ENCODE measurements at regions not wholly inside any gene's neighbourhood (a gene's known extent, or its start where the extent isn't known, plus 50 kb on each side); places are given as distances from the start of the nearest gene placed in this dataset.

GRCh38 chr2:235286622-235287374 is 207.0 kb upstream of the AGAP1 start:
- Histone ChIP-seq H3K4me2 (ENCODE audit: low read length) (no peak overlapping the region), H2AFZ (no peak overlapping the region), H3K4me3 (ENCODE audit: low read depth, low read length) (no peak overlapping the region), H3K4me1 (no peaks in the 10 kb centered on the region), H3K79me2 (no peaks in the 10 kb centered on the region), H3K9me3 (ENCODE audit: control insufficient read depth, low read length) (no peaks in the 10 kb centered on the region), H3K27ac (no peak overlapping the region), H3K27me3 (ENCODE audit: control insufficient read depth, insufficient read depth, low read length) (no peaks in the 10 kb centered on the region), H3K9ac (no peak overlapping the region), H3K36me3 (ENCODE audit: control insufficient read depth, insufficient read depth, low read length) (no peaks in the 10 kb centered on the region)
- no peak for TF ChIP-seq CTCF (IDR thresholded peaks at IDR 0.05)

- no peaks in the 10 kb centered on the region for H3K36me3 ChIP-seq (ENCODE audit: control insufficient read depth, insufficient read depth, low read length)
- TF ChIP-seq CTCF (IDR thresholded peaks at IDR 0.05): no peak
- no peak overlapping the region for H3K27ac ChIP-seq
- no peaks in the 10 kb centered on the region for H3K79me2 ChIP-seq
- no peaks in the 10 kb centered on the region for H3K9me3 ChIP-seq (ENCODE audit: control insufficient read depth, low read length)
- H3K4me3 ChIP-seq (ENCODE audit: low read depth, low read length): no peak overlapping the region
- no peak overlapping the region for H3K9ac ChIP-seq
- no peak overlapping the region for H3K4me2 ChIP-seq (ENCODE audit: low read length)
- H3K4me1 ChIP-seq: no peaks in the 10 kb centered on the region
- H2AFZ ChIP-seq: no peak overlapping the region
- no peaks in the 10 kb centered on the region for H3K27me3 ChIP-seq (ENCODE audit: control insufficient read depth, insufficient read depth, low read length)
These were observed 206.5 kb upstream of the AGAP1 start for GRCh38 chr2:235287375-235287733.

- Histone ChIP-seq H3K27ac (no peak overlapping the region), H3K4me3 (ENCODE audit: low read depth, low read length) (no peak overlapping the region), H3K9me3 (ENCODE audit: control insufficient read depth, low read length) (no peaks in the 10 kb centered on the region), H3K4me1 (no peaks in the 10 kb centered on the region), H3K36me3 (ENCODE audit: control insufficient read depth, insufficient read depth, low read length) (no peaks in the 10 kb centered on the region), H3K27me3 (ENCODE audit: control insufficient read depth, insufficient read depth, low read length) (no peaks in the 10 kb centered on the region), H3K4me2 (ENCODE audit: low read length) (no peak overlapping the region), H2AFZ (no peak overlapping the region), H3K79me2 (no peaks in the 10 kb centered on the region), H3K9ac (no peak overlapping the region)
- TF ChIP-seq CTCF (IDR thresholded peaks at IDR 0.05): no peak
These were observed 202.4 kb upstream of the AGAP1 start for GRCh38 chr2:235291461-235291860.

GRCh38 chr2:235293061-235293460 is 200.8 kb upstream of the AGAP1 start:
- Histone ChIP-seq H2AFZ (no peak overlapping the region), H3K27ac (no peak overlapping the region), H3K4me2 (ENCODE audit: low read length) (no peak overlapping the region), H3K4me1 (no peaks in the 10 kb centered on the region), H3K27me3 (ENCODE audit: control insufficient read depth, insufficient read depth, low read length) (no peaks in the 10 kb centered on the region), H3K9ac (no peak overlapping the region), H3K79me2 (no peaks in the 10 kb centered on the region), H3K36me3 (ENCODE audit: control insufficient read depth, insufficient read depth, low read length) (no peaks in the 10 kb centered on the region), H3K4me3 (ENCODE audit: low read depth, low read length) (no peak overlapping the region), H3K9me3 (ENCODE audit: control insufficient read depth, low read length) (no peaks in the 10 kb centered on the region)
- TF ChIP-seq CTCF (IDR thresholded peaks at IDR 0.05): no peak

- Histone ChIP-seq H3K9me3 (ENCODE audit: control insufficient read depth, low read length) (no peaks in the 10 kb centered on the region), H2AFZ (no peak overlapping the region), H3K4me2 (ENCODE audit: low read length) (no peak overlapping the region), H3K27me3 (ENCODE audit: control insufficient read depth, insufficient read depth, low read length) (no peaks in the 10 kb centered on the region), H3K27ac (no peak overlapping the region), H3K79me2 (no peaks in the 10 kb centered on the region), H3K4me3 (ENCODE audit: low read depth, low read length) (no peak overlapping the region), H3K9ac (no peak overlapping the region), H3K36me3 (ENCODE audit: control insufficient read depth, insufficient read depth, low read length) (no peaks in the 10 kb centered on the region), H3K4me1 (no peaks in the 10 kb centered on the region)
- no peak for TF ChIP-seq CTCF (IDR thresholded peaks at IDR 0.05)
These were observed 198.0 kb upstream of the AGAP1 start for GRCh38 chr2:235295831-235296230.
